ENCODE measurements at regions not wholly inside any gene's neighbourhood (a gene's known extent, or its start where the extent isn't known, plus 50 kb on each side); places are given as distances from the start of the nearest gene placed in this dataset.

DNA sequence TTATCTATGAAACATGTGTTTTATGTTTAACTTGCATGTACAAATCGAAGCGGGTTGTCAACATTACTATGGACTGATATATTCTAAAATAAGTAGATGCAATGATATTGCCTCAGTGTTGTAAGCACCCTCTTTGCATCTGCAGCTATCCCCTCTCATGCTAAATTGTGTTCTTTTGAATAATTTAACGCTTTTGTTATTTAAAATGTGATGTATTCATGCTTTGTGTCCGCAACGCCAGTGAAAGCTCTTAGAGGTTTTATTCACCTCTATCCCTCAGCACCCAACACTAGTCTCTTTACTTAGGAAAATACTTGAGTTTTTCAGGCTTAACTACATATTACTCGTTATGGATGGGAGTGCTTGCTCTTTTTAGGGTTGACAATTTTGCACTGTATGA, 173.7 kb upstream of the ID4 start:
- TF ChIP-seq, protein P1, sequence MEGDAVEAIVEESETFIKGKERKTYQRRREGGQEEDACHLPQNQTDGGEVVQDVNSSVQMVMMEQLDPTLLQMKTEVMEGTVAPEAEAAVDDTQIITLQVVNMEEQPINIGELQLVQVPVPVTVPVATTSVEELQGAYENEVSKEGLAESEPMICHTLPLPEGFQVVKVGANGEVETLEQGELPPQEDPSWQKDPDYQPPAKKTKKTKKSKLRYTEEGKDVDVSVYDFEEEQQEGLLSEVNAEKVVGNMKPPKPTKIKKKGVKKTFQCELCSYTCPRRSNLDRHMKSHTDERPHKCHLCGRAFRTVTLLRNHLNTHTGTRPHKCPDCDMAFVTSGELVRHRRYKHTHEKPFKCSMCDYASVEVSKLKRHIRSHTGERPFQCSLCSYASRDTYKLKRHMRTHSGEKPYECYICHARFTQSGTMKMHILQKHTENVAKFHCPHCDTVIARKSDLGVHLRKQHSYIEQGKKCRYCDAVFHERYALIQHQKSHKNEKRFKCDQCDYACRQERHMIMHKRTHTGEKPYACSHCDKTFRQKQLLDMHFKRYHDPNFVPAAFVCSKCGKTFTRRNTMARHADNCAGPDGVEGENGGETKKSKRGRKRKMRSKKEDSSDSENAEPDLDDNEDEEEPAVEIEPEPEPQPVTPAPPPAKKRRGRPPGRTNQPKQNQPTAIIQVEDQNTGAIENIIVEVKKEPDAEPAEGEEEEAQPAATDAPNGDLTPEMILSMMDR (IDR thresholded peaks at IDR 0.05; ENCODE audit: low read length), result no peak
- TF ChIP-seq EZH2 (optimal IDR thresholded peaks at IDR 0.05; ENCODE audit: low read depth, low read length), result no peak

Measured in MM.1S (cell line).